ENCODE measurements at regions not wholly inside any gene's neighbourhood (a gene's known extent, or its start where the extent isn't known, plus 50 kb on each side); places are given as distances from the start of the nearest gene placed in this dataset.

- no peak for TF ChIP-seq REST (IDR thresholded peaks at IDR 0.05; ENCODE audit: insufficient read depth in 1 of 2, low read depth in 2 of 2, low read length in 2 of 2)
- no peak for TF ChIP-seq SIN3A (IDR thresholded peaks at IDR 0.05; ENCODE audit: borderline replicate concordance, insufficient read depth, low read length)
- no peak for TF ChIP-seq POLR2AphosphoS5 (IDR thresholded peaks at IDR 0.05; ENCODE audit: low read depth, low read length)
Observed at GRCh38 chr14:71248194-71248593, 340.9 kb downstream of the PCNX1 start.
